DMS114 treated with DMSO at 0.1 percent for 48 hours (cell line): ENCODE measurements at regions not wholly inside any gene's neighbourhood (a gene's known extent, or its start where the extent isn't known, plus 50 kb on each side); places are given as distances from the start of the nearest gene placed in this dataset.
"Not testable (repeated sequence)": the region's sequence is repeated elsewhere in the genome, so short reads cannot be mapped to it uniquely, and the experiment has no call there.

Source experiments
- DNase-seq: peaks from one replicate; lab custom pipeline; 2025; ENCODE audit not compliant: unreplicated experiment; lab: John Stamatoyannopoulos, UW

GRCh38 chr18:41639218-41639617 lies 315.8 kb upstream of the PIK3C3 start:
- DNase-seq = no peak

- not testable (repeated sequence) for DNase-seq
Measured at GRCh38 chr18:41631723-41632285, 323.2 kb upstream of the PIK3C3 start.

- DNase-seq = no peak
Measured at GRCh38 chr18:41630232-41630886, 324.7 kb upstream of the PIK3C3 start.

GRCh38 chr18:41624460-41624859 lies 330.6 kb upstream of the PIK3C3 start:
- DNase-seq = no peak

GRCh38 chr18:41621177-41621576 lies 333.9 kb upstream of the PIK3C3 start:
- no peak for DNase-seq

- DNase-seq = no peak
Measured at GRCh38 chr18:41618147-41618546, 336.9 kb upstream of the PIK3C3 start.

GRCh38 chr18:41617647-41618046 lies 337.4 kb upstream of the PIK3C3 start:
- no peak for DNase-seq

GRCh38 chr18:41613003-41613609 lies 341.9 kb upstream of the PIK3C3 start:
- no peak for DNase-seq

- DNase-seq = no peak
Measured at GRCh38 chr18:41604964-41605363, 350.1 kb upstream of the PIK3C3 start.

- no peak for DNase-seq
Measured at GRCh38 chr18:41602034-41602433, 353.0 kb upstream of the PIK3C3 start.

GRCh38 chr18:41600693-41601391 lies 354.2 kb upstream of the PIK3C3 start:
- no peak for DNase-seq

- DNase-seq = no peak
Measured at GRCh38 chr18:41599466-41599865, 355.6 kb upstream of the PIK3C3 start.

GRCh38 chr18:41594582-41594981 lies 360.5 kb upstream of the PIK3C3 start:
- DNase-seq = no peak

- DNase-seq = no peak
Measured at GRCh38 chr18:41593171-41593675, 361.8 kb upstream of the PIK3C3 start.

- DNase-seq = no peak
Measured at GRCh38 chr18:41587976-41588375, 367.1 kb upstream of the PIK3C3 start.

- DNase-seq = no peak
Measured at GRCh38 chr18:41585512-41585911, 369.5 kb upstream of the PIK3C3 start.

GRCh38 chr18:41579185-41579584 lies 375.8 kb upstream of the PIK3C3 start:
- DNase-seq = no peak

- DNase-seq = no peak
Measured at GRCh38 chr18:41577529-41577928, 377.5 kb upstream of the PIK3C3 start.

GRCh38 chr18:41576643-41577042 lies 378.4 kb upstream of the PIK3C3 start:
- no peak for DNase-seq

GRCh38 chr18:41569867-41570266 lies 385.2 kb upstream of the PIK3C3 start:
- DNase-seq = no peak

GRCh38 chr18:41561961-41562360 lies 393.1 kb upstream of the PIK3C3 start:
- DNase-seq = no peak

GRCh38 chr18:41558715-41559114 lies 396.3 kb upstream of the PIK3C3 start:
- no peak for DNase-seq
